GM23248 (cell line): ENCODE measurements at regions not wholly inside any gene's neighbourhood (a gene's known extent, or its start where the extent isn't known, plus 50 kb on each side); places are given as distances from the start of the nearest gene placed in this dataset.

Experiments used
- EZH2 ChIP-seq: fragments of 200-600 bp; sonication (generic); IDR thresholded peaks from 2 replicates; pipeline ENCODE4 v1.6.1; 2018; ENCODE audit warnings: antibody characterized with exemption, mild to moderate bottlenecking; ENCODE audit not compliant: insufficient read depth, poor library complexity, severe bottlenecking
- EZH2phosphoT487 ChIP-seq: fragments of 200-600 bp; sonication (generic); IDR thresholded peaks from 2 replicates; pipeline ENCODE4 v1.6.1; 2018; ENCODE audit warnings: antibody characterized with exemption, moderate library complexity, mild to moderate bottlenecking, low read depth; ENCODE audit not compliant: insufficient read depth

DNA sequence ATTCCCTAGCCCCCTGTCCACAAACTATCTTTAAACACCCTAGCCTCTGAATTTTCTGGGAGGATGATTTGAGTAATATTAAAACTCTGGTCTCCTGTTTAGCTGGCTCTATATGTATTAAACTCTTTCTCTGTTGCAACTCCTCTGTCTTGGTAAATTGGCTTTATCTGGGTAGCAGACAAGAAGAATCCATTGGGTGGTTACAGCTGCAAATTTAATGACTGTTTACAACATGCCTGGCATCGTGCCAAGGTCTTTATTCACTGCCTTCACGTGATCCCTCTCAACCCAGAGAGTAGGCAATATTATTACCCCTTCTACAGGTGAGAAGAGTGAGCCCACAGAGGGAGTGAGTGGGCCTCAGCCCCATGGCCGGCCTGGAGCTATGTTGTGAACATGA is 77.8 kb upstream of the MYL2 start:
- no peak for TF ChIP-seq EZH2
- no peak for TF ChIP-seq EZH2phosphoT487
